ENCODE measurements at regions not wholly inside any gene's neighbourhood (a gene's known extent, or its start where the extent isn't known, plus 50 kb on each side); places are given as distances from the start of the nearest gene placed in this dataset.

DNA sequence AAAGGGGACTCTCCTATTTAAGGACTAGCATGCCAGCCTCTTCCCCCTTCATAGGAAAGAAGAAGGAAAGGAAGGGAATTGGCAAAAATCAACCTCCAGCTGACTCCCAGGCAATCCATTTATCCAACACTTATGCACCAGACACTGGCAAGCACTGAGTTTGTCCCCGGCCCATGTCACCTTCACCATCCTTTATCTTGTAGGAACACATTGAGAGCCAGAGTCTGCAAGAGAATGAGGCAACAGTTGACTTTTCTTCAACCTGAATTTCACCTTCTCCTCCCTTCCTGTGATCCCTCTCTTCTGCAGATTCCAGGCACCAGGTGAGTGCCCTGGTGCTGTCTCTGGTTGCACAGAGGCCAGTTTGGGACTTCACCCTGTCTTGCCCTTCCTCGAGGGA, 264.3 kb upstream of the ECI2 start:
- no peak for DNase-seq (ENCODE audit: low read depth in 2 of 2)
- TF ChIP-seq, protein P1, sequence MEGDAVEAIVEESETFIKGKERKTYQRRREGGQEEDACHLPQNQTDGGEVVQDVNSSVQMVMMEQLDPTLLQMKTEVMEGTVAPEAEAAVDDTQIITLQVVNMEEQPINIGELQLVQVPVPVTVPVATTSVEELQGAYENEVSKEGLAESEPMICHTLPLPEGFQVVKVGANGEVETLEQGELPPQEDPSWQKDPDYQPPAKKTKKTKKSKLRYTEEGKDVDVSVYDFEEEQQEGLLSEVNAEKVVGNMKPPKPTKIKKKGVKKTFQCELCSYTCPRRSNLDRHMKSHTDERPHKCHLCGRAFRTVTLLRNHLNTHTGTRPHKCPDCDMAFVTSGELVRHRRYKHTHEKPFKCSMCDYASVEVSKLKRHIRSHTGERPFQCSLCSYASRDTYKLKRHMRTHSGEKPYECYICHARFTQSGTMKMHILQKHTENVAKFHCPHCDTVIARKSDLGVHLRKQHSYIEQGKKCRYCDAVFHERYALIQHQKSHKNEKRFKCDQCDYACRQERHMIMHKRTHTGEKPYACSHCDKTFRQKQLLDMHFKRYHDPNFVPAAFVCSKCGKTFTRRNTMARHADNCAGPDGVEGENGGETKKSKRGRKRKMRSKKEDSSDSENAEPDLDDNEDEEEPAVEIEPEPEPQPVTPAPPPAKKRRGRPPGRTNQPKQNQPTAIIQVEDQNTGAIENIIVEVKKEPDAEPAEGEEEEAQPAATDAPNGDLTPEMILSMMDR (IDR thresholded peaks at IDR 0.05; ENCODE audit: low read depth, low read length), result no peak
- no peak overlapping the region for H3K4me3 ChIP-seq (replicated peaks in 1 of 2; ENCODE audit: low read depth in 2 of 2, low read length in 2 of 2)

DNA sequence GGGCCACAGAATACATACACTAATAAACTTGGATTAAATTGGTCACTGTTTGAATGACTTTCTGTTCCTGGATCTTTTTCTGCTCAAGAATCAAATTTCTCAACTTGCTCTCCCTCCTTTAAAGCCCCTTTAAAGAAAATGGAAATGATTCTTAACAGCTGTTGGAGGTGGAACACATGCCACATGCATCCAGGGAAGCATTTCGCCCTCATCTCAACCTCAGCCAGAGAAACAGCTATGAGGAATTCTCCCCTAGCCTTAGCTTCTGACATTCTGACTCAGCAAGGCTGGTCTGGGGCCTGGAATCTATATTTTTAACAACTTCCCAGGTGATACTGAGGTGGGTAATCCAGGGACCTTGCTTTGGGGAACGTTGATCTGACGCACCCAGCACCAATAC, 263.4 kb upstream of the ECI2 start:
- TF ChIP-seq, protein P1 (IDR thresholded peaks at IDR 0.05; ENCODE audit: low read depth, low read length), result no peak
- no peak overlapping the region for H3K4me3 ChIP-seq (replicated peaks in 1 of 2; ENCODE audit: low read depth in 2 of 2, low read length in 2 of 2)
- no peak for DNase-seq (ENCODE audit: low read depth in 2 of 2)

DNA sequence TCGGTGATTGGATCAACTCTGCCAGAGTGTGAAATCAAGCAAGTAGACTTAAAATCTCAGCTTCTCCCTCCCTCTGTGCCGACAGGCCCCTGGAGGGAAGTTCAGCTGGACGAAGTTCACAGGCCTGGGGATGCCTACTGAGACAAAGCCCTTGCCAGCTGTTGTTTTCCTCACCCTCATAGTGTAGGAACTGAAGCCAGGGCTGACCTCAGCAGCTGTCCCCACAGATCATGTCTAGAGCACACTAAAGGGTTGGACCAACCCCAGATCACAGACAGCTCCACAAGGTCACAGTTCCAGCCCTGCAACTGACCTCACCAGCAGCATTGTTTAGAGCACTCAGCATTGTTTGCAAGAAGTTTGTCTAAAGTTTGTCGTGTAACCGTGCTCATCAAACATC, 261.9 kb upstream of the ECI2 start:
- DNase-seq (ENCODE audit: low read depth in 2 of 2), result no peak
- TF ChIP-seq, protein P1 (IDR thresholded peaks at IDR 0.05; ENCODE audit: low read depth, low read length), result no peak
- H3K4me3 ChIP-seq (replicated peaks in 1 of 2; ENCODE audit: low read depth in 2 of 2, low read length in 2 of 2), result no peak overlapping the region

- TF ChIP-seq, protein P1 (IDR thresholded peaks at IDR 0.05; ENCODE audit: low read depth, low read length), result peak; percentile 5
- H3K4me3 ChIP-seq (replicated peaks in 1 of 2; ENCODE audit: low read depth in 2 of 2, low read length in 2 of 2), result no peak overlapping the region
- DNase-seq (ENCODE audit: low read depth in 2 of 2), result peak in 1 of 2 donors; percentile 40
Observed at GRCh38 chr6:4396044-4396443, 260.7 kb upstream of the ECI2 start.

- no peak overlapping the region for H3K4me3 ChIP-seq (replicated peaks in 1 of 2; ENCODE audit: low read depth in 2 of 2, low read length in 2 of 2)
- no peak for DNase-seq (ENCODE audit: low read depth in 2 of 2)
- TF ChIP-seq, protein P1 (IDR thresholded peaks at IDR 0.05; ENCODE audit: low read depth, low read length), result no peak
Observed at GRCh38 chr6:4395386-4395785, 260.0 kb upstream of the ECI2 start.

DNA sequence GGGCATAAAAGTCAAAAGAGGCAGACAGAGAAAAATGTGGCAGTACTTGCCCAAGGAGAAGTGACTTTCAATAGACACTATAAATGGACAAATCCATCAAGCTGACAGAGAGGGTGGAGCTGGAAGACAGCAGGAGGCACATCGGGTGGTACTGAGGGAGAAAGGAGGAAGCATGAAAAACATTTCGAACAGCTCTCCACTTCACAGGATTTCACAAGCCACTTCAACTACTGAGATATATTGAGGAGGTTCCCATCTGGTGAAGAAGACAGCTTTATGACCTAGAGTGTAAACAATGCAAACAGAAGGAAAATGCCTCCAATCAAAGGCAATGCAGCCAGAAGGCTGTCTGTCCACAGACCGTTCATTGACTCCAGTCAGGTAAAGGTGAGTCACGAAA, 259.4 kb upstream of the ECI2 start:
- no peak for DNase-seq (ENCODE audit: low read depth in 2 of 2)
- TF ChIP-seq, protein P1 (IDR thresholded peaks at IDR 0.05; ENCODE audit: low read depth, low read length), result no peak
- no peak overlapping the region for H3K4me3 ChIP-seq (replicated peaks in 1 of 2; ENCODE audit: low read depth in 2 of 2, low read length in 2 of 2)

DNA sequence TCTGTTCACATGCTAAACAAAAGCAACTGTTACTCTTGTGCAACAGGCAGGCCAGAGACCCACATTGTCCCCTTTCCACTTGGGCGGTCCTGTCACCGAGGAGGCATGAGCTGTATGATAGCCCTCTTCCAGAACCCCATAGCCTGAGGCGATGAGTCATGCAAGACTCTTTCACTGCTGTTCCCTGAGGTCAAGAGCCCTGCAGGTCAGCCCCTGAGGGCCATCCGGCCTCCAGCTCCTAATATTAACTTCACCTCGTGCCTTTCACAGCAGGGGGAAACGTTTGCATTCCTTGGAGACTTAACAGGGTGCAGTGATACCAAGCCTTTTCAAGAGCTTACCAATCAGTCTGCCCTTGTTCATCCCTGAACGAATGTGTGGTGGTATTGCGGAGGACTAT, 253.3 kb upstream of the ECI2 start:
- H3K4me3 ChIP-seq (replicated peaks in 1 of 2; ENCODE audit: low read depth in 2 of 2, low read length in 2 of 2), result no peak overlapping the region
- DNase-seq (ENCODE audit: low read depth in 2 of 2), result peak in 1 of 2 donors; percentile 13
- TF ChIP-seq, protein P1 (IDR thresholded peaks at IDR 0.05; ENCODE audit: low read depth, low read length), result no peak
